ENCODE measurements at regions not wholly inside any gene's neighbourhood (a gene's known extent, or its start where the extent isn't known, plus 50 kb on each side); places are given as distances from the start of the nearest gene placed in this dataset.

DNA sequence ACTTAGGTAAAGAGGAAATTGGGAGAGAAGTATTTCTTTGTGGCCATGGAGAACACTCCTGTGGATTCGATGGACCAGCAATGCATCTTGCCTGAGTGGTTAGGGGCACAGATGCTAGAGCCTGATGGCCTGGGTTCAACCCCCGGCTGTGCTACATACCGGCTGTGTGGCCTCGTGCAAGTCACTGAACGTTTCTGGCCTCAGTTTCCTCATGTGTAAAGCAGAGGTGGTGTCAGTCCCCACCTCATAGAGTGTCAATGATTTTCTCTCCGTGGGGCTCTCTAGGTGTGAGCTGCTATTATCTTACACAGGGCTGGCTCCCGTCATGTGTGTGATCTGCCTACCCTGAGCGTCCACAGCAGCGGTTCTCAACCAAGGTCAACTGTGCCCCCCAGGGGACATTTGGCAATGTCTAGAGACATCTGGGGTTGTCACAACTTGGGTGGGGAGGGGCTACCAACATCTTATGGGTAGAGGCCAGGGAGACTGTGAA, 50.0 kb upstream of the PTPN1 start:
- no peak for TF ChIP-seq POLR2A (IDR thresholded peaks at IDR 0.05)
- TF ChIP-seq, protein P1, sequence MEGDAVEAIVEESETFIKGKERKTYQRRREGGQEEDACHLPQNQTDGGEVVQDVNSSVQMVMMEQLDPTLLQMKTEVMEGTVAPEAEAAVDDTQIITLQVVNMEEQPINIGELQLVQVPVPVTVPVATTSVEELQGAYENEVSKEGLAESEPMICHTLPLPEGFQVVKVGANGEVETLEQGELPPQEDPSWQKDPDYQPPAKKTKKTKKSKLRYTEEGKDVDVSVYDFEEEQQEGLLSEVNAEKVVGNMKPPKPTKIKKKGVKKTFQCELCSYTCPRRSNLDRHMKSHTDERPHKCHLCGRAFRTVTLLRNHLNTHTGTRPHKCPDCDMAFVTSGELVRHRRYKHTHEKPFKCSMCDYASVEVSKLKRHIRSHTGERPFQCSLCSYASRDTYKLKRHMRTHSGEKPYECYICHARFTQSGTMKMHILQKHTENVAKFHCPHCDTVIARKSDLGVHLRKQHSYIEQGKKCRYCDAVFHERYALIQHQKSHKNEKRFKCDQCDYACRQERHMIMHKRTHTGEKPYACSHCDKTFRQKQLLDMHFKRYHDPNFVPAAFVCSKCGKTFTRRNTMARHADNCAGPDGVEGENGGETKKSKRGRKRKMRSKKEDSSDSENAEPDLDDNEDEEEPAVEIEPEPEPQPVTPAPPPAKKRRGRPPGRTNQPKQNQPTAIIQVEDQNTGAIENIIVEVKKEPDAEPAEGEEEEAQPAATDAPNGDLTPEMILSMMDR (IDR thresholded peaks at IDR 0.05 in 4 of 5, conservative IDR thresholded peaks at IDR 0.05 in 1 of 5) = no peak

Data from gastrocnemius medialis (tissue), 4 donors.